GM12878 (cell line): ENCODE measurements at regions not wholly inside any gene's neighbourhood (a gene's known extent, or its start where the extent isn't known, plus 50 kb on each side); places are given as distances from the start of the nearest gene placed in this dataset.

Experiments
- ATF7 ChIP-seq: fragments of 450-650 bp; IDR thresholded peaks from 2 replicates; pipeline ENCODE4 v1.6.1; 2016; ENCODE audit warnings: low read depth, mild to moderate bottlenecking
- CEBPB ChIP-seq, 2 experiments: fragments of 150-350 bp in 1 of 2; IDR thresholded peaks; 2 replicates each; pipeline ENCODE4 v1.6.1; 2012 to 2014; ENCODE audit warnings: low read depth in 2 of 2, low read length in 2 of 2, borderline replicate concordance in 1 of 2, inconsistent platforms in 1 of 2
- FOXM1 ChIP-seq: IDR thresholded peaks from 2 replicates; pipeline ENCODE4 v1.6.1; 2012; ENCODE audit warnings: low read depth, mild to moderate bottlenecking, inconsistent platforms, low read length, moderate library complexity
- KDM1A ChIP-seq: fragments of 200-600 bp; sonication (generic); IDR thresholded peaks from 2 replicates; pipeline ENCODE4 v1.6.1; 2016; ENCODE audit warnings: borderline replicate concordance
- MYC ChIP-seq: IDR thresholded peaks from 2 replicates; pipeline ENCODE4 v1.6.1; 2011; ENCODE audit warnings: mild to moderate bottlenecking, low read length, moderate library complexity, inconsistent platforms; ENCODE audit not compliant: insufficient read depth, insufficient replicate concordance, insufficient read length, severe bottlenecking
- POLR2A ChIP-seq: IDR thresholded peaks from 2 replicates; pipeline ENCODE4 v1.6.1; 2011; ENCODE audit warnings: low read depth, mild to moderate bottlenecking, low read length
- POLR2AphosphoS5 ChIP-seq: IDR thresholded peaks from 2 replicates; pipeline ENCODE4 v1.6.1; 2011; ENCODE audit warnings: mild to moderate bottlenecking, low read length, inconsistent platforms
- RAD21 ChIP-seq: IDR thresholded peaks from 2 replicates; pipeline ENCODE4 v1.6.1; 2011; ENCODE audit warnings: mild to moderate bottlenecking, low read depth, low read length, moderate library complexity; ENCODE audit not compliant: insufficient read depth
- TF ChIP-seq, protein P1 (sequence below): fragments of 450-650 bp; IDR thresholded peaks from 2 replicates; pipeline ENCODE4 v1.6.1; 2014; ENCODE audit warnings: mild to moderate bottlenecking
- TF ChIP-seq, protein P2 (sequence below), 3 experiments: IDR thresholded peaks in 2 of 3; conservative IDR thresholded peaks in 1 of 3; 2 replicates each; pipeline ENCODE4 v1.5.1; 2011; ENCODE audit warnings: low read depth in 3 of 3, low read length in 3 of 3, mild to moderate bottlenecking in 3 of 3, control low read depth in 2 of 3, moderate library complexity in 2 of 3, inconsistent platforms in 1 of 3, mixed read lengths in 1 of 3; ENCODE audit not compliant: control insufficient read depth in 2 of 3, insufficient read depth in 1 of 3; ENCODE audit errors: extremely low read depth in 1 of 3
- TF ChIP-seq, protein P3 (sequence below): IDR thresholded peaks from 2 replicates; pipeline ENCODE4 v1.6.1; 2012; ENCODE audit warnings: mild to moderate bottlenecking, low read depth, low read length
- TF ChIP-seq, protein P4 (sequence below): IDR thresholded peaks from 2 replicates; pipeline ENCODE4 v1.6.1; 2011; ENCODE audit warnings: low read depth, low read length, improper control_type of control experiment, borderline replicate concordance
- TF ChIP-seq, protein P5 (sequence below): IDR thresholded peaks from 2 replicates; pipeline ENCODE4 v1.6.1; 2011; ENCODE audit warnings: low read depth, mild to moderate bottlenecking, low read length, moderate library complexity, borderline replicate concordance; ENCODE audit errors: extremely low read depth

DNA sequence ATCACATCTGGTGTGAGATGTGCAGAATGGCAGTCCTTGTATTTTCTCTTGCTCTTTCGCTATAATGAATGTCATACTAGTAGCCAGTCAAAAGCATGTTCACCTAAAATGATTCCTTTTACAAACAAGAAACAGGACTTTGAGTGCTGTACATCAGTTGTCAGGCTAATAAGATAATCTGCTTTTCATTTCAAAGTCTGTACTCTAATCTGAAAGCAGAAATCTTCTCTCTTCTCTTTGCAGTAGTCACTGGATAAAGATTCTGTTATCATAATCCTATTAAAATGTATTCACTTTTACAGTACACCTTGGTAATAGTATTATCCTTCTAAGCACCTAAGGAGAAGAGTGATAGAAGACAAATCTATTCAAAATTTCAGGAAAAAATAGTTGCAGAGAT is 300.1 kb downstream of the MFSD1 start:
- TF ChIP-seq POLR2A (no peak), POLR2AphosphoS5 (no peak), FOXM1 (no peak), CEBPB (IDR thresholded peaks at IDR 0.05; ENCODE audit: borderline replicate concordance in 1 of 2, low read depth in 2 of 2, low read length in 2 of 2) (no peak), MYC (no peak), KDM1A (no peak), RAD21 (no peak), ATF7 (no peak)
- TF ChIP-seq, protein P1, sequence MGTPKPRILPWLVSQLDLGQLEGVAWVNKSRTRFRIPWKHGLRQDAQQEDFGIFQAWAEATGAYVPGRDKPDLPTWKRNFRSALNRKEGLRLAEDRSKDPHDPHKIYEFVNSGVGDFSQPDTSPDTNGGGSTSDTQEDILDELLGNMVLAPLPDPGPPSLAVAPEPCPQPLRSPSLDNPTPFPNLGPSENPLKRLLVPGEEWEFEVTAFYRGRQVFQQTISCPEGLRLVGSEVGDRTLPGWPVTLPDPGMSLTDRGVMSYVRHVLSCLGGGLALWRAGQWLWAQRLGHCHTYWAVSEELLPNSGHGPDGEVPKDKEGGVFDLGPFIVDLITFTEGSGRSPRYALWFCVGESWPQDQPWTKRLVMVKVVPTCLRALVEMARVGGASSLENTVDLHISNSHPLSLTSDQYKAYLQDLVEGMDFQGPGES = no peak
- TF ChIP-seq, protein P2, sequence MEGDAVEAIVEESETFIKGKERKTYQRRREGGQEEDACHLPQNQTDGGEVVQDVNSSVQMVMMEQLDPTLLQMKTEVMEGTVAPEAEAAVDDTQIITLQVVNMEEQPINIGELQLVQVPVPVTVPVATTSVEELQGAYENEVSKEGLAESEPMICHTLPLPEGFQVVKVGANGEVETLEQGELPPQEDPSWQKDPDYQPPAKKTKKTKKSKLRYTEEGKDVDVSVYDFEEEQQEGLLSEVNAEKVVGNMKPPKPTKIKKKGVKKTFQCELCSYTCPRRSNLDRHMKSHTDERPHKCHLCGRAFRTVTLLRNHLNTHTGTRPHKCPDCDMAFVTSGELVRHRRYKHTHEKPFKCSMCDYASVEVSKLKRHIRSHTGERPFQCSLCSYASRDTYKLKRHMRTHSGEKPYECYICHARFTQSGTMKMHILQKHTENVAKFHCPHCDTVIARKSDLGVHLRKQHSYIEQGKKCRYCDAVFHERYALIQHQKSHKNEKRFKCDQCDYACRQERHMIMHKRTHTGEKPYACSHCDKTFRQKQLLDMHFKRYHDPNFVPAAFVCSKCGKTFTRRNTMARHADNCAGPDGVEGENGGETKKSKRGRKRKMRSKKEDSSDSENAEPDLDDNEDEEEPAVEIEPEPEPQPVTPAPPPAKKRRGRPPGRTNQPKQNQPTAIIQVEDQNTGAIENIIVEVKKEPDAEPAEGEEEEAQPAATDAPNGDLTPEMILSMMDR (IDR thresholded peaks at IDR 0.05 in 2 of 3, conservative IDR thresholded peaks at IDR 0.05 in 1 of 3; ENCODE audit: control insufficient read depth in 2 of 3, extremely low read depth in 1 of 3, insufficient read depth in 1 of 3, low read depth in 3 of 3, low read length in 3 of 3) = no peak
- TF ChIP-seq, protein P3, sequence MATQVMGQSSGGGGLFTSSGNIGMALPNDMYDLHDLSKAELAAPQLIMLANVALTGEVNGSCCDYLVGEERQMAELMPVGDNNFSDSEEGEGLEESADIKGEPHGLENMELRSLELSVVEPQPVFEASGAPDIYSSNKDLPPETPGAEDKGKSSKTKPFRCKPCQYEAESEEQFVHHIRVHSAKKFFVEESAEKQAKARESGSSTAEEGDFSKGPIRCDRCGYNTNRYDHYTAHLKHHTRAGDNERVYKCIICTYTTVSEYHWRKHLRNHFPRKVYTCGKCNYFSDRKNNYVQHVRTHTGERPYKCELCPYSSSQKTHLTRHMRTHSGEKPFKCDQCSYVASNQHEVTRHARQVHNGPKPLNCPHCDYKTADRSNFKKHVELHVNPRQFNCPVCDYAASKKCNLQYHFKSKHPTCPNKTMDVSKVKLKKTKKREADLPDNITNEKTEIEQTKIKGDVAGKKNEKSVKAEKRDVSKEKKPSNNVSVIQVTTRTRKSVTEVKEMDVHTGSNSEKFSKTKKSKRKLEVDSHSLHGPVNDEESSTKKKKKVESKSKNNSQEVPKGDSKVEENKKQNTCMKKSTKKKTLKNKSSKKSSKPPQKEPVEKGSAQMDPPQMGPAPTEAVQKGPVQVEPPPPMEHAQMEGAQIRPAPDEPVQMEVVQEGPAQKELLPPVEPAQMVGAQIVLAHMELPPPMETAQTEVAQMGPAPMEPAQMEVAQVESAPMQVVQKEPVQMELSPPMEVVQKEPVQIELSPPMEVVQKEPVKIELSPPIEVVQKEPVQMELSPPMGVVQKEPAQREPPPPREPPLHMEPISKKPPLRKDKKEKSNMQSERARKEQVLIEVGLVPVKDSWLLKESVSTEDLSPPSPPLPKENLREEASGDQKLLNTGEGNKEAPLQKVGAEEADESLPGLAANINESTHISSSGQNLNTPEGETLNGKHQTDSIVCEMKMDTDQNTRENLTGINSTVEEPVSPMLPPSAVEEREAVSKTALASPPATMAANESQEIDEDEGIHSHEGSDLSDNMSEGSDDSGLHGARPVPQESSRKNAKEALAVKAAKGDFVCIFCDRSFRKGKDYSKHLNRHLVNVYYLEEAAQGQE = no peak
- TF ChIP-seq, protein P4, sequence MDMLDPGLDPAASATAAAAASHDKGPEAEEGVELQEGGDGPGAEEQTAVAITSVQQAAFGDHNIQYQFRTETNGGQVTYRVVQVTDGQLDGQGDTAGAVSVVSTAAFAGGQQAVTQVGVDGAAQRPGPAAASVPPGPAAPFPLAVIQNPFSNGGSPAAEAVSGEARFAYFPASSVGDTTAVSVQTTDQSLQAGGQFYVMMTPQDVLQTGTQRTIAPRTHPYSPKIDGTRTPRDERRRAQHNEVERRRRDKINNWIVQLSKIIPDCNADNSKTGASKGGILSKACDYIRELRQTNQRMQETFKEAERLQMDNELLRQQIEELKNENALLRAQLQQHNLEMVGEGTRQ = no peak
- TF ChIP-seq, protein P5, sequence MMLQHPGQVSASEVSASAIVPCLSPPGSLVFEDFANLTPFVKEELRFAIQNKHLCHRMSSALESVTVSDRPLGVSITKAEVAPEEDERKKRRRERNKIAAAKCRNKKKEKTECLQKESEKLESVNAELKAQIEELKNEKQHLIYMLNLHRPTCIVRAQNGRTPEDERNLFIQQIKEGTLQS = no peak
